Gastrocnemius medialis (tissue), 4 donors: ENCODE measurements at regions not wholly inside any gene's neighbourhood (a gene's known extent, or its start where the extent isn't known, plus 50 kb on each side); places are given as distances from the start of the nearest gene placed in this dataset.

Experiments used
- ATAC-seq, 2 donors: fragments of 150-250 bp; one replicate each; pipeline ENCODE4 v1.9.1; 2016
- DNase-seq, 2 donors: peaks; one replicate each; pipeline ENCODE4 v3.0.0-alpha.2; 2019
- H3K27ac ChIP-seq, 4 donors: fragments of 200-600 bp; sonication (generic); 1 replicate in 1 of 4; 2 replicates in 3 of 4; pipeline ENCODE4 v1.5.1; 2016 to 2018; ENCODE audit warnings: mild to moderate bottlenecking in 2 of 4, moderate library complexity in 1 of 4
- H3K27me3 ChIP-seq, 3 donors: fragments of 200-600 bp; sonication (generic) in 2 of 3; 1 replicate in 1 of 3; 2 replicates in 2 of 3; pipeline versions ENCODE4 v1.5.1 to v1.6.0; 2016 to 2019; ENCODE audit warnings: mild to moderate bottlenecking in 1 of 3, moderate library complexity in 1 of 3
- H3K36me3 ChIP-seq, 2 donors: fragments of 200-600 bp; sonication (generic) in 1 of 2; one replicate each; pipeline ENCODE4 v1.5.1; 2017 to 2018
- H3K4me1 ChIP-seq, 2 donors: fragments of 200-600 bp; sonication (generic) in 1 of 2; one replicate each; pipeline ENCODE4 v1.5.1; 2016 to 2017; ENCODE audit warnings: mild to moderate bottlenecking in 2 of 2
- H3K4me3 ChIP-seq, 4 donors: fragments of 200-600 bp; sonication (generic) in 3 of 4; 1 replicate in 1 of 4; 2 replicates in 3 of 4; pipeline ENCODE4 v1.5.1; 2016 to 2019; ENCODE audit warnings: mild to moderate bottlenecking in 2 of 4
- H3K9me3 ChIP-seq, 3 donors: fragments of 200-600 bp; sonication (generic) in 2 of 3; 1 replicate in 1 of 3; 2 replicates in 2 of 3; pipeline ENCODE4 v1.5.1; 2016 to 2019
- POLR2A ChIP-seq, 2 donors: fragments of 450-650 bp; IDR thresholded peaks; one replicate each; pipeline ENCODE4 v1.6.1; 2017; ENCODE audit warnings: antibody characterized with exemption in 2 of 2, mild to moderate bottlenecking in 2 of 2, moderate library complexity in 2 of 2
- in situ Hi-C, 4 donors: fragments of 200-750 bp; cut with MboI; loops; one replicate each; pipeline versions ENCODE4 v1.15.0 to v1.8.0; 2017; ENCODE audit warnings: low sequenced_read_pairs in 4 of 4
- intact Hi-C: fragments of 100-400 bp; cut with DNase I; formaldehyde crosslinking; loops from one replicate; pipeline ENCODE4 v1.15.1; 2023; ENCODE audit warnings: low total_unique reads
- TF ChIP-seq, protein P1 (sequence below), 5 experiments: fragments of 450-650 bp in 3 of 5; fragments of 200-600 bp in 2 of 5; sonication (generic) in 2 of 5; IDR thresholded peaks in 4 of 5; conservative IDR thresholded peaks in 1 of 5; 1 replicate in 4 of 5; 2 replicates in 1 of 5; pipeline ENCODE4 v1.5.1; 2016 to 2019; ENCODE audit warnings: antibody characterized with exemption in 5 of 5, mild to moderate bottlenecking in 3 of 5, moderate library complexity in 3 of 5

DNA sequence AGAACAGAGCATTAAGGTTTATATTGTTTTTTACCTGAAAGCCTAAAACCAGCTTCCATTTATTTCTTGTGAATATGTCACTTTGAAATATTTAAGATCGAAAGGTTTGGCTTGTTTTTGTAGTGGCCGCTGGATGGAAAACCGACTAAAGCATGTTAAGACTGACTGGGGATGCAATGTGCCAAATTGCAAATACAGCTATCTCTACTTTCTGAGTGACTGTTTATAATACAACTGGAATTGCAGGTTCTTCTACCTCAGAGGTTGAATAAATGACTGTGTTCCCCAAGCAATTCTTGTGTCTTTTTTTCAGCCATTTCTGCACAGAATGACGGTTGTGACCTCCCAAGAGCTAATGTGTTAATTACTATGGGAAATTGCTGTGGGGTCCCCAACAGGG is 50.0 kb upstream of the TMTC4 start:
- Histone ChIP-seq H3K4me1 (no peaks in the 10 kb centered on the region), H3K27me3 (no peaks in the 10 kb centered on the region), H3K27ac (no peak overlapping the region), H3K4me3 (no peak overlapping the region), H3K9me3 (no peaks in the 10 kb centered on the region), H3K36me3 (no peaks in the 10 kb centered on the region)
- in situ Hi-C loops (no loop called here), intact Hi-C loops (no loop called here)
- no peak for ATAC-seq
- TF ChIP-seq, protein P1, sequence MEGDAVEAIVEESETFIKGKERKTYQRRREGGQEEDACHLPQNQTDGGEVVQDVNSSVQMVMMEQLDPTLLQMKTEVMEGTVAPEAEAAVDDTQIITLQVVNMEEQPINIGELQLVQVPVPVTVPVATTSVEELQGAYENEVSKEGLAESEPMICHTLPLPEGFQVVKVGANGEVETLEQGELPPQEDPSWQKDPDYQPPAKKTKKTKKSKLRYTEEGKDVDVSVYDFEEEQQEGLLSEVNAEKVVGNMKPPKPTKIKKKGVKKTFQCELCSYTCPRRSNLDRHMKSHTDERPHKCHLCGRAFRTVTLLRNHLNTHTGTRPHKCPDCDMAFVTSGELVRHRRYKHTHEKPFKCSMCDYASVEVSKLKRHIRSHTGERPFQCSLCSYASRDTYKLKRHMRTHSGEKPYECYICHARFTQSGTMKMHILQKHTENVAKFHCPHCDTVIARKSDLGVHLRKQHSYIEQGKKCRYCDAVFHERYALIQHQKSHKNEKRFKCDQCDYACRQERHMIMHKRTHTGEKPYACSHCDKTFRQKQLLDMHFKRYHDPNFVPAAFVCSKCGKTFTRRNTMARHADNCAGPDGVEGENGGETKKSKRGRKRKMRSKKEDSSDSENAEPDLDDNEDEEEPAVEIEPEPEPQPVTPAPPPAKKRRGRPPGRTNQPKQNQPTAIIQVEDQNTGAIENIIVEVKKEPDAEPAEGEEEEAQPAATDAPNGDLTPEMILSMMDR (IDR thresholded peaks at IDR 0.05 in 4 of 5, conservative IDR thresholded peaks at IDR 0.05 in 1 of 5): no peak
- no peak for TF ChIP-seq POLR2A (IDR thresholded peaks at IDR 0.05)
- no peak for DNase-seq
